ENCODE measurements at regions not wholly inside any gene's neighbourhood (a gene's known extent, or its start where the extent isn't known, plus 50 kb on each side); places are given as distances from the start of the nearest gene placed in this dataset.

DNA sequence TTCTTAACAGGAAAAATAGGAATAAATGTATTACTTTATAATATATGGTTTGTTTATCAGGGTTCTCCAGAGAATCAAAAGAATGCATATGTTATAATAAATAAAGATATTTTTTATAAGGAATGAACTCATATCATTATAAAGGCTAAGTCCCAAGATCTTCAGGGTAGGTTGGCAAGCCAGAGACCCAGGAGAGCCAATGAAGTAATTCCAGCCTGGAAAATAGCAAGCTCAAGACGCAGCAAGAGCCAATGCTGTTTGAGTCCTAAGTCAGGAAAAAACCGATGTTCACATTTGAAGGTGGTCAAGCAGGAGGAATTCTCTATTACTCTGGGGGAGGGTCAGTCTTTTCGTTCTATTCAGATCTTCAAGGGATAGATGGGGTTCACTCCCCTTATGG lies 490.0 kb downstream of the PCDH20 start:
- TF ChIP-seq, protein P1, sequence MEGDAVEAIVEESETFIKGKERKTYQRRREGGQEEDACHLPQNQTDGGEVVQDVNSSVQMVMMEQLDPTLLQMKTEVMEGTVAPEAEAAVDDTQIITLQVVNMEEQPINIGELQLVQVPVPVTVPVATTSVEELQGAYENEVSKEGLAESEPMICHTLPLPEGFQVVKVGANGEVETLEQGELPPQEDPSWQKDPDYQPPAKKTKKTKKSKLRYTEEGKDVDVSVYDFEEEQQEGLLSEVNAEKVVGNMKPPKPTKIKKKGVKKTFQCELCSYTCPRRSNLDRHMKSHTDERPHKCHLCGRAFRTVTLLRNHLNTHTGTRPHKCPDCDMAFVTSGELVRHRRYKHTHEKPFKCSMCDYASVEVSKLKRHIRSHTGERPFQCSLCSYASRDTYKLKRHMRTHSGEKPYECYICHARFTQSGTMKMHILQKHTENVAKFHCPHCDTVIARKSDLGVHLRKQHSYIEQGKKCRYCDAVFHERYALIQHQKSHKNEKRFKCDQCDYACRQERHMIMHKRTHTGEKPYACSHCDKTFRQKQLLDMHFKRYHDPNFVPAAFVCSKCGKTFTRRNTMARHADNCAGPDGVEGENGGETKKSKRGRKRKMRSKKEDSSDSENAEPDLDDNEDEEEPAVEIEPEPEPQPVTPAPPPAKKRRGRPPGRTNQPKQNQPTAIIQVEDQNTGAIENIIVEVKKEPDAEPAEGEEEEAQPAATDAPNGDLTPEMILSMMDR (conservative IDR thresholded peaks at IDR 0.05 in 1 of 2, IDR thresholded peaks at IDR 0.05 in 1 of 2; ENCODE audit: extremely low read depth in 1 of 2, insufficient read depth in 1 of 2, low read depth in 1 of 2, low read length in 2 of 2), result no peak
- no peak for TF ChIP-seq EZH2 (IDR thresholded peaks at IDR 0.05; ENCODE audit: borderline replicate concordance, low read length)

All from mammary epithelial cell (primary cell).